ENCODE measurements at regions not wholly inside any gene's neighbourhood (a gene's known extent, or its start where the extent isn't known, plus 50 kb on each side); places are given as distances from the start of the nearest gene placed in this dataset.

DNA sequence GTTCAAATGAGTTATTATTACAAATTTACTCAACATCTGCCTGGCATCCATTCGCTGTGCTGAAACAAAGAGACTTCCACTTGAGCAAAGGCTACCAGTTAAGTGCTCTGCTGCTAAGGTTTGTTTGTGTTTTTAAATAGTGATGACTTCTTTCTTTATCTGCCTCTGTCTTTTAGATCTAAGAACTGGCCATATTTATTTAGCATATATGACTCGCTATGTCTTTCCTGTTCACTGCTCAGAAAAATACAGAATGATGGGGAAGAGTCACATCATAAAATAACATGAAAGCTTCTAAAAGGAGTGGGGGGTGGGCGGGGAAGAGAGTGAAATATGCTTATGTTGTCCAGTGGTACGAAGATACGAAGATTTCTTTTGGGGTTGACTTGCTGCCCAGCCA lies 322.2 kb downstream of the GPAT3 start:
- Histone ChIP-seq H3K36me3 (no peaks in the 10 kb centered on the region), H3K4me1 (ENCODE audit: insufficient read depth) (no peaks in the 10 kb centered on the region), H3K4me3 (no peak overlapping the region), H3K27me3 (no peaks in the 10 kb centered on the region), H3K27ac (no peak overlapping the region), H3K9me3 (no peaks in the 10 kb centered on the region)
- TF ChIP-seq POLR2A (IDR thresholded peaks at IDR 0.05): no peak
- TF ChIP-seq, protein P1, sequence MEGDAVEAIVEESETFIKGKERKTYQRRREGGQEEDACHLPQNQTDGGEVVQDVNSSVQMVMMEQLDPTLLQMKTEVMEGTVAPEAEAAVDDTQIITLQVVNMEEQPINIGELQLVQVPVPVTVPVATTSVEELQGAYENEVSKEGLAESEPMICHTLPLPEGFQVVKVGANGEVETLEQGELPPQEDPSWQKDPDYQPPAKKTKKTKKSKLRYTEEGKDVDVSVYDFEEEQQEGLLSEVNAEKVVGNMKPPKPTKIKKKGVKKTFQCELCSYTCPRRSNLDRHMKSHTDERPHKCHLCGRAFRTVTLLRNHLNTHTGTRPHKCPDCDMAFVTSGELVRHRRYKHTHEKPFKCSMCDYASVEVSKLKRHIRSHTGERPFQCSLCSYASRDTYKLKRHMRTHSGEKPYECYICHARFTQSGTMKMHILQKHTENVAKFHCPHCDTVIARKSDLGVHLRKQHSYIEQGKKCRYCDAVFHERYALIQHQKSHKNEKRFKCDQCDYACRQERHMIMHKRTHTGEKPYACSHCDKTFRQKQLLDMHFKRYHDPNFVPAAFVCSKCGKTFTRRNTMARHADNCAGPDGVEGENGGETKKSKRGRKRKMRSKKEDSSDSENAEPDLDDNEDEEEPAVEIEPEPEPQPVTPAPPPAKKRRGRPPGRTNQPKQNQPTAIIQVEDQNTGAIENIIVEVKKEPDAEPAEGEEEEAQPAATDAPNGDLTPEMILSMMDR (IDR thresholded peaks at IDR 0.05): no peak
- TF ChIP-seq EP300 (IDR thresholded peaks at IDR 0.05): no peak
- intact Hi-C loops (cut with DNase I): no loop called here
- 89 to 91% (median 90%) methylated on average over 5 of the region's 5 CpGs for WGBS, 3 donors
- DNase-seq: no peak

DNA sequence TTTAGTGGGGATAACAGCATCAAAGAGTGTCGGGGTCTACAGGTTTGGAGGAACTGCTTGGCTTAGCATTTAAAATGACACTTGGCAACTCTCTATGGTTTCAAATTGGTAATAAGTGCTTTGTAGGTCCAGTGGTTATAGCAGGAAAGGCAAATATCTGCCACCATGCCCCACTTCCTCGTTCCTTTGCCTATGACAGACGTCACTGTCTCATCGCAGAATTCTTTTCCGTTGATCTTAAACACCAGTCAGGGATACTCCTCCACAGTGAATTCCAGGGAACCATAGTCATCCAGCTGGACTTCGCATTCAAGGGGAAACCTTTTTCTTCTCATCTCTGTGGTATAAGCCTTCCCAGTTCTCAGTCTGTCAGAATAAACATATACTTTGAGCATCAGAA lies 319.1 kb downstream of the GPAT3 start:
- no peaks in the 10 kb centered on the region for H3K27me3 ChIP-seq
- no peak for TF ChIP-seq EP300 (IDR thresholded peaks at IDR 0.05)
- 45 to 52% (median 48%) methylated on average over 6 of the region's 6 CpGs for WGBS, 3 donors
- no peak overlapping the region for H3K4me3 ChIP-seq
- no peaks in the 10 kb centered on the region for H3K4me1 ChIP-seq (ENCODE audit: insufficient read depth)
- no peak for DNase-seq
- no peaks in the 10 kb centered on the region for H3K36me3 ChIP-seq
- no peak overlapping the region for H3K27ac ChIP-seq
- intact Hi-C loops (cut with DNase I): no loop called here
- no peaks in the 10 kb centered on the region for H3K9me3 ChIP-seq

DNA sequence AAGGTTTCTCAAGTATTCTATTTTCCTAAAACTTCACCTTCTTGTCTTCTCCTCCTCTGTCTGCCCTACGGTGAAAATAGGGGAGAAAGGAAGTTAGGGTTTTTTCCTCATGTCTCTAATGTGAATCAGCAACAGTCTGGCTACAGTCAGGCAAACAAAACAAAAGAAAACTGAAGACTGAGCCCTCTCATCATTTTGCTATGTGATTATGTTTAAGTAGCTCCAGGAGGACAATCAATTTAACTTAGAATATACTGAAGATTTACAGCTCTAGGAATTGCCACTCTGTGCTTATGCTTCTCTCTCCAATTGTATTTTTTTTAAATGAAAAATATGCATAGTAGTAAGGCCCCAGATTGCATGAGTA lies 316.2 kb downstream of the GPAT3 start:
- Histone ChIP-seq H3K4me1 (ENCODE audit: insufficient read depth) (no peaks in the 10 kb centered on the region), H3K27ac (no peak overlapping the region), H3K36me3 (no peaks in the 10 kb centered on the region), H3K27me3 (no peaks in the 10 kb centered on the region), H3K4me3 (no peak overlapping the region), H3K9me3 (no peaks in the 10 kb centered on the region)
- no peak for TF ChIP-seq POLR2A (IDR thresholded peaks at IDR 0.05)
- TF ChIP-seq, protein P1 (IDR thresholded peaks at IDR 0.05): no peak
- TF ChIP-seq EP300 (IDR thresholded peaks at IDR 0.05): no peak
- WGBS, 3 donors: 23 to 36% (median 31%) methylated on average over 1 of the region's 1 CpG
- DNase-seq: no peak
- intact Hi-C loops (cut with DNase I): no loop called here

DNA sequence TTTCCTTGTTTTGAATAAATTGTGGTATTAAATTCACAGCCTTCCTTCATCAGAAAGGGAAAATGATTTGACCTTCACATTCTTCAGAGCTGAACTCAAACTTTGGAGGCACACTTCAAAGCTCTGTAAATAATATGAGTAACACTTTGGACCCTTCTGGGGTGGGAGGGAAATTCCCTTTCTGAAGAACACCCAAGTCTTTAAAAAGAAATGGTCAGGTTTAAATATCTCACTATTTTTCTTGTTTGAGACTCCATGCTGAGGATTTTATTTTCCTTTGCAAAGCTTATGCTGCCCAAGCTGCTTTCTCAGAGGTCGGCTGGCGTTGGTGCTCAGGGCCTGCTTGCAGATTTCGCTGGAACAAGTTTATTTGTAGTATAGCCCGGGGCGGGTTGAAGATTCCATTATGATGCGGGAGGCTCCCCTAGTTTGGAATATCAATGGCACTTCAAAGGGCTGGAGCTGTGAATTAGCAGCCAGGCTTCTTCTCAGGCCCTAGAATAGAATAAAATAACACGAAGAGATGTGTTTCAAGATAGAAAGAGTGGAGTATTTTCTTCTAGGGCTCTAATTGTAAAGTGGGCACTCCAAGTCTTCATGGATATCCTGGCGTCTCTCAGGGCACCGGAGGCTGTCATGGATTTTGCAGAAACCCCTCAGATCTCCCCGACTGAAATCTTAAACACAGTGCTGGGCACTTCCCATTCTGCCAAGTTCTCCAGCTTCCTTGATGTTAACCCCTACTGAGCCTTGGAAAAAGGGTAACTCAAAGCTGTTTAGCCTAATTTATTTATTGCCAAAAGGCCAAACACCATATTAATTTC lies 315.6 kb downstream of the GPAT3 start:
- Histone ChIP-seq H3K4me3 (no peak overlapping the region), H3K4me1 (ENCODE audit: insufficient read depth) (no peaks in the 10 kb centered on the region), H3K36me3 (no peaks in the 10 kb centered on the region), H3K27ac (no peak overlapping the region), H3K27me3 (no peaks in the 10 kb centered on the region), H3K9me3 (no peaks in the 10 kb centered on the region)
- no peak for DNase-seq
- 22 to 30% (median 24%) methylated on average over 10 of the region's 10 CpGs for WGBS, 3 donors
- TF ChIP-seq POLR2A (IDR thresholded peaks at IDR 0.05) (no peak), EP300 (IDR thresholded peaks at IDR 0.05) (no peak)
- TF ChIP-seq, protein P1 (IDR thresholded peaks at IDR 0.05): no peak
- intact Hi-C loops (cut with DNase I): no loop called here

DNA sequence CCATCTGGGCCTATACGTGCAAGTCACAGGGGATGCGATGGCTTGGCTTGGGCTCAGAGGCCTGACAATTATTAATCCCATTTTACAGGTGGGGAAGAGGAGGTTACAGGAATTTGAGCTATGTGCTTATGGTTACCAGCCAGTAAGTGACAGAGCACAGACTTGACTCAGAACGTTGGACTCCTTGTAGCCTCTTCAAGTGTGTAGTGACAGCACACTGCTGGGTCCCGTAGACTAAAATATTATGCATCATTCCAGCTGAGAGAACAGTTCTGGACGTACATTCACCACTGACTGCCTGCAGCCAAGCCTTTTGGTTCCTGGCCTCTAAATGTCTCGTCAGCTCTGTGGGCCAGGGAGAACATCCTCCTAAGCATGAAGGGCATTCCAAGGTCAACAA lies 314.5 kb downstream of the GPAT3 start:
- 65 to 69% (median 66%) methylated on average over 6 of the region's 6 CpGs for WGBS, 3 donors
- no peaks in the 10 kb centered on the region for H3K4me1 ChIP-seq (ENCODE audit: insufficient read depth)

More for the DNA sequence above, 314.5 kb downstream of the GPAT3 start:
- DNase-seq: no peak
- no peak for TF ChIP-seq EP300 (IDR thresholded peaks at IDR 0.05)
- no peak for TF ChIP-seq POLR2A (IDR thresholded peaks at IDR 0.05)
- TF ChIP-seq, protein P1 (IDR thresholded peaks at IDR 0.05): no peak
- intact Hi-C loops (cut with DNase I): no loop called here
- no peak overlapping the region for H3K27ac ChIP-seq
- no peak overlapping the region for H3K4me3 ChIP-seq
- H3K27me3 ChIP-seq: no peaks in the 10 kb centered on the region
- no peaks in the 10 kb centered on the region for H3K9me3 ChIP-seq
- no peaks in the 10 kb centered on the region for H3K36me3 ChIP-seq
